T-helper 1 cell treated with Interleukin-12 subunit alpha and Interleukin-12 subunit beta and Interleukin-4 antibody, amounts not matched to agents 30 μg/mL and 1 μg/mL, for 36 hours (primary cell): ENCODE measurements at regions not wholly inside any gene's neighbourhood (a gene's known extent, or its start where the extent isn't known, plus 50 kb on each side); places are given as distances from the start of the nearest gene placed in this dataset.
"Not testable (repeated sequence)": the region's sequence is repeated elsewhere in the genome, so short reads cannot be mapped to it uniquely, and the experiment has no call there.

Experiments
- H3K27ac Mint-ChIP-seq: one replicate; pipeline ENCODE4 v1.8.0; 2021; ENCODE audit warnings: mild to moderate bottlenecking, mixed read lengths
- H3K27me3 Mint-ChIP-seq: one replicate; pipeline ENCODE4 v1.8.0; 2021; ENCODE audit warnings: low read depth, mixed read lengths
- H3K36me3 Mint-ChIP-seq: one replicate; pipeline ENCODE4 v1.8.0; 2021; ENCODE audit warnings: low read depth, mixed read lengths
- H3K4me1 Mint-ChIP-seq: one replicate; pipeline ENCODE4 v1.8.0; 2021; ENCODE audit warnings: low read depth, mixed read lengths
- H3K4me3 Mint-ChIP-seq: one replicate; pipeline ENCODE4 v1.8.0; 2021; ENCODE audit warnings: mild to moderate bottlenecking, moderate library complexity, mixed read lengths
- H3K9me3 Mint-ChIP-seq: one replicate; pipeline ENCODE4 v1.8.0; 2021; ENCODE audit warnings: mixed read lengths

- Mint-ChIP-seq H3K4me1 (no peaks in the 10 kb centered on the region), H3K27ac (no peak overlapping the region), H3K36me3 (no peaks in the 10 kb centered on the region), H3K4me3 (no peak overlapping the region), H3K27me3 (no peaks in the 10 kb centered on the region), H3K9me3 (no peaks in the 10 kb centered on the region)
These were observed 151.7 kb upstream of the IGFBP3 start for GRCh38 chr7:46072722-46073121.

GRCh38 chr7:46071601-46072000 lies 150.5 kb upstream of the IGFBP3 start:
- Mint-ChIP-seq H3K4me3 (no peak overlapping the region), H3K36me3 (no peaks in the 10 kb centered on the region), H3K4me1 (no peaks in the 10 kb centered on the region), H3K27ac (no peak overlapping the region), H3K9me3 (no peaks in the 10 kb centered on the region), H3K27me3 (no peaks in the 10 kb centered on the region)

GRCh38 chr7:46071076-46071475 lies 150.0 kb upstream of the IGFBP3 start:
- H3K36me3 Mint-ChIP-seq = no peaks in the 10 kb centered on the region
- no peak overlapping the region for H3K4me3 Mint-ChIP-seq
- H3K27ac Mint-ChIP-seq = no peak overlapping the region
- H3K27me3 Mint-ChIP-seq = no peaks in the 10 kb centered on the region
- no peaks in the 10 kb centered on the region for H3K9me3 Mint-ChIP-seq
- no peaks in the 10 kb centered on the region for H3K4me1 Mint-ChIP-seq

- Mint-ChIP-seq H3K36me3 (no peaks in the 10 kb centered on the region), H3K27me3 (no peaks in the 10 kb centered on the region), H3K9me3 (no peaks in the 10 kb centered on the region), H3K27ac (no peak overlapping the region), H3K4me1 (no peaks in the 10 kb centered on the region), H3K4me3 (no peak overlapping the region)
These were observed 147.1 kb upstream of the IGFBP3 start for GRCh38 chr7:46068159-46068558.

GRCh38 chr7:46059308-46060020 lies 138.4 kb upstream of the IGFBP3 start:
- no peak overlapping the region for H3K27ac Mint-ChIP-seq
- H3K4me3 Mint-ChIP-seq = no peak overlapping the region
- no peaks in the 10 kb centered on the region for H3K4me1 Mint-ChIP-seq
- no peaks in the 10 kb centered on the region for H3K9me3 Mint-ChIP-seq
- H3K27me3 Mint-ChIP-seq = no peaks in the 10 kb centered on the region
- H3K36me3 Mint-ChIP-seq = no peaks in the 10 kb centered on the region

- H3K9me3 Mint-ChIP-seq = no peaks in the 10 kb centered on the region
- no peaks in the 10 kb centered on the region for H3K27me3 Mint-ChIP-seq
- no peak overlapping the region for H3K4me3 Mint-ChIP-seq
- no peaks in the 10 kb centered on the region for H3K36me3 Mint-ChIP-seq
- H3K4me1 Mint-ChIP-seq = no peaks in the 10 kb centered on the region
- no peak overlapping the region for H3K27ac Mint-ChIP-seq
These were observed 137.2 kb upstream of the IGFBP3 start for GRCh38 chr7:46058086-46058823.

- Mint-ChIP-seq H3K27me3 (no peaks in the 10 kb centered on the region), H3K4me1 (no peaks in the 10 kb centered on the region), H3K27ac (no peak overlapping the region), H3K9me3 (no peaks in the 10 kb centered on the region), H3K4me3 (no peak overlapping the region), H3K36me3 (no peaks in the 10 kb centered on the region)
These were observed 133.8 kb upstream of the IGFBP3 start for GRCh38 chr7:46054915-46055314.

- no peaks in the 10 kb centered on the region for H3K9me3 Mint-ChIP-seq
- no peak overlapping the region for H3K4me3 Mint-ChIP-seq
- no peak overlapping the region for H3K27ac Mint-ChIP-seq
- no peaks in the 10 kb centered on the region for H3K36me3 Mint-ChIP-seq
- H3K4me1 Mint-ChIP-seq = no peaks in the 10 kb centered on the region
- no peaks in the 10 kb centered on the region for H3K27me3 Mint-ChIP-seq
These were observed 133.2 kb upstream of the IGFBP3 start for GRCh38 chr7:46054272-46054671.

GRCh38 chr7:46047581-46047980 lies 126.5 kb upstream of the IGFBP3 start:
- Mint-ChIP-seq H3K9me3 (no peaks in the 10 kb centered on the region), H3K27ac (no peak overlapping the region), H3K36me3 (no peaks in the 10 kb centered on the region)

GRCh38 chr7:46043338-46043737 lies 122.3 kb upstream of the IGFBP3 start:
- H3K9me3 Mint-ChIP-seq, H3K4me1 Mint-ChIP-seq, H3K36me3 Mint-ChIP-seq, H3K27ac Mint-ChIP-seq, H3K4me3 Mint-ChIP-seq, H3K27me3 Mint-ChIP-seq: not testable (repeated sequence)

More at GRCh38 chr7:46047581-46047980, 126.5 kb upstream of the IGFBP3 start:
- Mint-ChIP-seq H3K4me1 (no peaks in the 10 kb centered on the region), H3K27me3 (no peaks in the 10 kb centered on the region), H3K4me3 (no peak overlapping the region)

- not testable (repeated sequence) for H3K4me3 Mint-ChIP-seq, H3K4me1 Mint-ChIP-seq, H3K36me3 Mint-ChIP-seq, H3K27me3 Mint-ChIP-seq, H3K27ac Mint-ChIP-seq, H3K9me3 Mint-ChIP-seq
These were observed 118.7 kb upstream of the IGFBP3 start for GRCh38 chr7:46039813-46040212.

GRCh38 chr7:46035166-46035565 lies 114.1 kb upstream of the IGFBP3 start:
- Mint-ChIP-seq H3K36me3 (no peaks in the 10 kb centered on the region), H3K27me3 (peaks cover 3% of the 10 kb centered on the region), H3K9me3 (no peaks in the 10 kb centered on the region), H3K4me1 (no peaks in the 10 kb centered on the region), H3K27ac (no peak overlapping the region), H3K4me3 (no peak overlapping the region)

GRCh38 chr7:46034056-46034768 lies 113.1 kb upstream of the IGFBP3 start:
- Mint-ChIP-seq H3K36me3 (no peaks in the 10 kb centered on the region), H3K4me3 (no peak overlapping the region), H3K27me3 (peaks cover 3% of the 10 kb centered on the region), H3K9me3 (no peaks in the 10 kb centered on the region), H3K27ac (no peak overlapping the region), H3K4me1 (no peaks in the 10 kb centered on the region)

GRCh38 chr7:46033592-46033991 lies 112.5 kb upstream of the IGFBP3 start:
- H3K27me3 Mint-ChIP-seq = peaks cover 3% of the 10 kb centered on the region
- no peaks in the 10 kb centered on the region for H3K36me3 Mint-ChIP-seq
- no peak overlapping the region for H3K4me3 Mint-ChIP-seq
- no peaks in the 10 kb centered on the region for H3K4me1 Mint-ChIP-seq
- H3K27ac Mint-ChIP-seq = no peak overlapping the region
- H3K9me3 Mint-ChIP-seq = no peaks in the 10 kb centered on the region

- Mint-ChIP-seq H3K36me3 (no peaks in the 10 kb centered on the region), H3K27me3 (peaks cover 3% of the 10 kb centered on the region), H3K4me3 (no peak overlapping the region), H3K4me1 (no peaks in the 10 kb centered on the region), H3K27ac (no peak overlapping the region), H3K9me3 (no peaks in the 10 kb centered on the region)
These were observed 111.9 kb upstream of the IGFBP3 start for GRCh38 chr7:46032942-46033341.
